GM10248 (cell line): ENCODE measurements at regions not wholly inside any gene's neighbourhood (a gene's known extent, or its start where the extent isn't known, plus 50 kb on each side); places are given as distances from the start of the nearest gene placed in this dataset.

Experiments
- CTCF ChIA-PET: fragments of 300-600 bp; sonication (Branson Sonifier 250); formaldehyde crosslinking; extraction: SDS; loops from one replicate; lab custom pipeline; 2021; ENCODE audit warnings: antibody characterized with exemption; lab: Yijun Ruan, JAX
- POLR2A ChIA-PET: fragments of 350-650 bp; sonication (Branson Sonifier 250); formaldehyde crosslinking; extraction: SDS; loops from one replicate; lab custom pipeline; 2020; ENCODE audit warnings: antibody characterized with exemption; lab: Yijun Ruan, JAX
- DNase-seq: peaks from one replicate; pipeline ENCODE4 v3.0.0; 2012; ENCODE audit errors: extremely low spot score
- TF ChIP-seq, protein P1 (sequence below): IDR thresholded peaks from 2 replicates; pipeline ENCODE4 v1.5.1; 2012; ENCODE audit warnings: mild to moderate bottlenecking, low read depth; ENCODE audit errors: extremely low read depth, missing control alignments, control extremely low read depth

DNA sequence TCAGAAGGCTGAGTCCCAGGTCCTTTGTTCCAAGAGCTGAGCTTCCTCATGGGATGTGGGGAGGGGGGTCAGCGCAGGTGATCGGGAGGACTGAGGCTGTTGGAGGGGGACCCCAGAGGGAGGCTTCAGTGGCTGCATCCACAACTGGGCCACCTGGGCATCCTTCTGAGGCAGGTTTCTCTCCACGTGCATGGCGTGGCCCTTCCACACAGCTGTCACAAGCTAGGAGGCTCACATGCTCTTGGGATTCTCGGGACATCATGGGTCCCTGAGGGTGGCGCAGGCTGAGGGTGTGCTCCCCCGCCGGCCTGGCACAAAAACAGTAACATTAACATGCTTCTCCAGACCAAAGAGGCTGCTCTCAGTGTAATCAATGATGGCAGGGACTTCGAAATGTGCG lies 229.6 kb upstream of the AJAP1 start:
- POLR2A ChIA-PET: no interaction called here
- CTCF ChIA-PET: no interaction called here
- no peak for DNase-seq
- TF ChIP-seq, protein P1, sequence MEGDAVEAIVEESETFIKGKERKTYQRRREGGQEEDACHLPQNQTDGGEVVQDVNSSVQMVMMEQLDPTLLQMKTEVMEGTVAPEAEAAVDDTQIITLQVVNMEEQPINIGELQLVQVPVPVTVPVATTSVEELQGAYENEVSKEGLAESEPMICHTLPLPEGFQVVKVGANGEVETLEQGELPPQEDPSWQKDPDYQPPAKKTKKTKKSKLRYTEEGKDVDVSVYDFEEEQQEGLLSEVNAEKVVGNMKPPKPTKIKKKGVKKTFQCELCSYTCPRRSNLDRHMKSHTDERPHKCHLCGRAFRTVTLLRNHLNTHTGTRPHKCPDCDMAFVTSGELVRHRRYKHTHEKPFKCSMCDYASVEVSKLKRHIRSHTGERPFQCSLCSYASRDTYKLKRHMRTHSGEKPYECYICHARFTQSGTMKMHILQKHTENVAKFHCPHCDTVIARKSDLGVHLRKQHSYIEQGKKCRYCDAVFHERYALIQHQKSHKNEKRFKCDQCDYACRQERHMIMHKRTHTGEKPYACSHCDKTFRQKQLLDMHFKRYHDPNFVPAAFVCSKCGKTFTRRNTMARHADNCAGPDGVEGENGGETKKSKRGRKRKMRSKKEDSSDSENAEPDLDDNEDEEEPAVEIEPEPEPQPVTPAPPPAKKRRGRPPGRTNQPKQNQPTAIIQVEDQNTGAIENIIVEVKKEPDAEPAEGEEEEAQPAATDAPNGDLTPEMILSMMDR: no peak

DNA sequence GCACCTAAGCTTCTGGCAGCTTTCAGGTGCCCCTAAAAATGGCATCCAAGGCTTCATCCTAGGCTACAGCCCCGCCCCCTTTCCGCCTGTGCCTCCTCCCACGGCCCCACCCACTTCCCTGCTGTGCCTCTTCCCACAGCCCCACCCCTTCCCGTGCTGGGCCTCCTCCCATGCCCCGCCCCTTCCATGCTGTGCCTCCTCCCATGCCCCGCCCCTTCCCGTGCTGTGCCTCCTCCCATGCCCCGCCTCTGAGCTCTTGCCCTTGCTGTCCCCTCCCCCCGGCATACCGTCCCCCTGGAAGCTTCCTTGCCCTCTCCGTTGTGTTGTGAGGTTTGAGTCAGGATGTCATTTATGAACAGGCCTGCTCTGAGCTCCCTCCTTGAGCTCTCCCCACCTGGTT lies 228.5 kb upstream of the AJAP1 start:
- ChIA-PET CTCF (no interaction called here), POLR2A (no interaction called here)
- DNase-seq: no peak
- TF ChIP-seq, protein P1: no peak

DNA sequence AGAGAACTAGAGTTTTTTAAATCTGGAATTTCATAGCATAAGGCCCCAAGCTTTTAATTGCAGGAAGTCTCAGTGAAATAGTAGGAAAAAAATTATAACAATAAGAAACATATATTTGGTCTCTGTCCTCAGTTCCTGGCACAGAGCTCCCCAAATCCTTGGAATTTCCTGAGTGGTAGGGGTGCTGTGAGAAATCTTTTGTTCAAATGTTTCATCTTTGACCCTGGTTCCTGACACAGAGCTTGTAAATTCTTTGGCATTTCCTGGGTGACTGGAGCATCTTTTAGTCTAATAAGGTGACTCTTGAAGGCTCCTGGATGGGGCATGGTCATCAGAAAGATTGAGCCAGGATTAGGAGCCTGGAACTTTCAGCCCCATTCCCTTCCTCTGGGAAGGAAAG lies 225.7 kb upstream of the AJAP1 start:
- ChIA-PET POLR2A (no interaction called here), CTCF (no interaction called here)
- no peak for DNase-seq
- TF ChIP-seq, protein P1: no peak

DNA sequence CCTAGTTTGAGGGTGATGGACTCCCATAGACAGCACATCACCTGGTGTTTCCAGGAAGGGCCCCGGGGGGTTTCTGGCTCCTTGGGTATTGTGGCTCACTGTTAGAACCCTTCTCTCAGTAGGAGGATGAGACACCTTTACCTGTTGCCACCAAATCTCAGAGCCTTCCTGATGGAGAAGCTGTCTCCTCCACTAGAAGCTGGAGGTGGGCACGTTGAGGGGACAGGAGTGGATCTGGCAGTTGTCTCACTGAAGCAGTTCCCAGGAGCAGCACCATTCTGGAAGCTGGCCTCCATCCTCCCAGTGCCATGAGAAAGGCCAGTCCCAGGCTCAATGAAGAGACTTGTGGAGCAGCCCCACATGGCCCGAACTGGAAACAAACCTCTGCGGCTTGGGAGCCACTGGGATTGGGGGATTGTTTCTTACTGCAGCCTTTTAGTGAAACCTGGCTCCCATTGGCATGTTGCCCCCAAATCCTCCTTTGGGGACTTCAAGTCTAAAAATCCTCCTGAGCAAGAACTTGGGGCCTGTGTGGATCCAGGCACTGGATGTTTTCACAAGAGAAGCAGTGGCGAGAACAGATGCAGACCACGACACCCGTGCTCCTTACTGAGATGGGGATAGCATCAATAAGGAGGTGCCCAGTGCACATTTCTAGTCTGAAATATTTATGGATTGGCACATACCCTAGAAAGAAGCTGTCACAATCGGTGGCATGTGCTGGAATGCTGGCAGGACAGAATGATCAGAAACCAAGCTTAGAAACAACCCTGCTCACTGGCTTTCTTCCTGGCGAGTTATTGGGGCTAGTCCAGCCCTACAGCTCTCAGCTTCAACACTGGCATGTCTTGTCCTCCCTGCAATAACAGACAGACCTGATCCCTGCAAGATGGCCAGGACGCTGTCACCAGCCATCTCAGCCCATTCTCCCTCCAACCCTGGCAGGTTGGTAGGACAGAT lies 223.7 kb upstream of the AJAP1 start:
- DNase-seq: no peak
- ChIA-PET CTCF (no interaction called here), POLR2A (no interaction called here)
- TF ChIP-seq, protein P1: no peak

DNA sequence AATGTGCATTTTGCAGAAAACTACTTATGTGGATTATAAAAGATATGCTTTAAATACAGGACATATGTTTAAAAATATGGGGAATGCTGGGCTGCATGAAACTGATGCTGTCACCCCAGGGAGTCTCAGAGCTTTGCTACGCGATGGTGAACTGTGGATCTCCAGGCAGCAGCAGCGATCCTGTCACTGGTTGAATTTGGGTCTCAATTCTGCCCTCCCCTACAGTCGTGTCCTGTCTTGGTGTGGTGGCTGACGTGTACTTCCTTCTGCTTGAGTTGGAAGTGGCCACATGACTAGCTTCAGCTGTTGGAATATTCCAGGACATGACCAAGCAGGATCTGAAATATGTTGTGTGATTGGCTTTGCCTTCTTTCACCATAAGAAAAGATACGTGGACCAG lies 222.9 kb upstream of the AJAP1 start:
- TF ChIP-seq, protein P1: no peak
- DNase-seq: no peak
- ChIA-PET POLR2A (no interaction called here), CTCF (no interaction called here)

DNA sequence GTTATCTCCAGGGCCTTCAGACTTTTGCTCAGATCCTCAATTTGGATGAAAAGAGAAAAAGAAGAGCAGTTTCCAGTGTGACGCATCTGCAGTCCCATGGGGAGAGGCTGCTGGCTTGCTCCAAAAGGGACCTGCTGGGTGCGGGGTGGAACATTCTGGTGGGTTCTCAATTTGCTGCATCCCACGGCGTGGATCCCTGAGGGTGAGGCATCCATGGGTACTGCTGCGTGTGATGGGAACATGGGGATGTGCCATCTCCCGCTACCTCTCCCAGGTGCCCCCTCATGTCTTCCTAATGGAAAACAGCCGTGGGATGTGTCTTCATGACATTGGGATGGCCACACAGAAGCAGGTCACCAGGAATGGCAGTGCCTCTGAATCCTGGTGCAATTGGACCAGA lies 221.3 kb upstream of the AJAP1 start:
- no peak for DNase-seq
- ChIA-PET POLR2A (no interaction called here), CTCF (no interaction called here)
- TF ChIP-seq, protein P1: no peak
